ENCODE measurements at regions not wholly inside any gene's neighbourhood (a gene's known extent, or its start where the extent isn't known, plus 50 kb on each side); places are given as distances from the start of the nearest gene placed in this dataset.
"Not testable (repeated sequence)": the region's sequence is repeated elsewhere in the genome, so short reads cannot be mapped to it uniquely, and the experiment has no call there.

GRCh38 chr1:221274373-221274772, 395.1 kb downstream of the HLX start:
- Histone ChIP-seq H3K9me3 (no peaks in the 10 kb centered on the region), H3K27ac (no peak overlapping the region), H3K4me3 (no peak overlapping the region), H3K4me1 (no peaks in the 10 kb centered on the region), H3K36me3 (no peaks in the 10 kb centered on the region), H3K27me3 (no peaks in the 10 kb centered on the region)
- TF ChIP-seq, protein P1, sequence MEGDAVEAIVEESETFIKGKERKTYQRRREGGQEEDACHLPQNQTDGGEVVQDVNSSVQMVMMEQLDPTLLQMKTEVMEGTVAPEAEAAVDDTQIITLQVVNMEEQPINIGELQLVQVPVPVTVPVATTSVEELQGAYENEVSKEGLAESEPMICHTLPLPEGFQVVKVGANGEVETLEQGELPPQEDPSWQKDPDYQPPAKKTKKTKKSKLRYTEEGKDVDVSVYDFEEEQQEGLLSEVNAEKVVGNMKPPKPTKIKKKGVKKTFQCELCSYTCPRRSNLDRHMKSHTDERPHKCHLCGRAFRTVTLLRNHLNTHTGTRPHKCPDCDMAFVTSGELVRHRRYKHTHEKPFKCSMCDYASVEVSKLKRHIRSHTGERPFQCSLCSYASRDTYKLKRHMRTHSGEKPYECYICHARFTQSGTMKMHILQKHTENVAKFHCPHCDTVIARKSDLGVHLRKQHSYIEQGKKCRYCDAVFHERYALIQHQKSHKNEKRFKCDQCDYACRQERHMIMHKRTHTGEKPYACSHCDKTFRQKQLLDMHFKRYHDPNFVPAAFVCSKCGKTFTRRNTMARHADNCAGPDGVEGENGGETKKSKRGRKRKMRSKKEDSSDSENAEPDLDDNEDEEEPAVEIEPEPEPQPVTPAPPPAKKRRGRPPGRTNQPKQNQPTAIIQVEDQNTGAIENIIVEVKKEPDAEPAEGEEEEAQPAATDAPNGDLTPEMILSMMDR (IDR thresholded peaks at IDR 0.05), result no peak
- DNase-seq (ENCODE audit: low spot score), result no peak

- Histone ChIP-seq H3K27ac (no peak overlapping the region), H3K4me1 (no peaks in the 10 kb centered on the region), H3K9me3 (no peaks in the 10 kb centered on the region), H3K27me3 (no peaks in the 10 kb centered on the region), H3K36me3 (no peaks in the 10 kb centered on the region), H3K4me3 (no peak overlapping the region)
- DNase-seq (ENCODE audit: low spot score), result no peak
- TF ChIP-seq, protein P1 (IDR thresholded peaks at IDR 0.05), result no peak
Measured at GRCh38 chr1:221276896-221277409, 397.7 kb downstream of the HLX start.

- Histone ChIP-seq H3K36me3 (no peaks in the 10 kb centered on the region), H3K4me1 (no peaks in the 10 kb centered on the region), H3K27ac (no peak overlapping the region), H3K9me3 (no peaks in the 10 kb centered on the region), H3K4me3 (no peak overlapping the region), H3K27me3 (no peaks in the 10 kb centered on the region)
- no peak for DNase-seq (ENCODE audit: low spot score)
- TF ChIP-seq, protein P1 (IDR thresholded peaks at IDR 0.05), result no peak
Measured at GRCh38 chr1:221279146-221279545, 399.9 kb downstream of the HLX start.

- H3K4me3 ChIP-seq, result no peak overlapping the region
- H3K27ac ChIP-seq, result no peak overlapping the region
- DNase-seq (ENCODE audit: low spot score), result no peak
- no peaks in the 10 kb centered on the region for H3K27me3 ChIP-seq
- TF ChIP-seq, protein P1 (IDR thresholded peaks at IDR 0.05), result no peak
- no peaks in the 10 kb centered on the region for H3K36me3 ChIP-seq
- H3K4me1 ChIP-seq, result no peaks in the 10 kb centered on the region
- no peaks in the 10 kb centered on the region for H3K9me3 ChIP-seq
Measured at GRCh38 chr1:221283532-221283931, 404.3 kb downstream of the HLX start.

GRCh38 chr1:221284028-221284427, 404.8 kb downstream of the HLX start:
- H3K4me1 ChIP-seq, result no peaks in the 10 kb centered on the region
- TF ChIP-seq, protein P1 (IDR thresholded peaks at IDR 0.05), result no peak
- no peaks in the 10 kb centered on the region for H3K9me3 ChIP-seq
- H3K27me3 ChIP-seq, result no peaks in the 10 kb centered on the region
- H3K4me3 ChIP-seq, result no peak overlapping the region
- DNase-seq (ENCODE audit: low spot score), result no peak
- no peaks in the 10 kb centered on the region for H3K36me3 ChIP-seq
- no peak overlapping the region for H3K27ac ChIP-seq

DNA sequence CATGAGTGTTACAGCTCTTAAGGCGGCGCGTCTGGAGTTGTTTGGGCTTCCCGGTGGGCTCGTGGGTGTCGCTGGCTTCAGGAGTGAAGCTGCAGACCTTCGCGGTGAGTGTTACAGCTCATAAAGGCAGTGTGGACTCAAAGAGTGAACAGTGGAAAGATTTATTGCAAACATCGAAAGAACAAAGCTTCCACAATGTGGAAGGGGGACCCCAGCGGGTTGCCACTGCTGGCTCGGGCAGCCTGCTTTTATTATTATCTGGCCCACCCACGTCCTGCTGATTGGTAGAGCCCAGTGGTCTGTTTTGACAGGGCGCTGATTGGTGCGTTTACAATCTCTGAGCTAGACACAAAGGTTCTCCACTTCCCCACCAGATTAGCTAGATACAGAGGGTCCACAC, 405.7 kb downstream of the HLX start:
- not testable (repeated sequence) for H3K27ac ChIP-seq; H3K9me3 ChIP-seq; H3K4me3 ChIP-seq; H3K4me1 ChIP-seq; H3K27me3 ChIP-seq; DNase-seq (ENCODE audit: low spot score); H3K36me3 ChIP-seq

DNA sequence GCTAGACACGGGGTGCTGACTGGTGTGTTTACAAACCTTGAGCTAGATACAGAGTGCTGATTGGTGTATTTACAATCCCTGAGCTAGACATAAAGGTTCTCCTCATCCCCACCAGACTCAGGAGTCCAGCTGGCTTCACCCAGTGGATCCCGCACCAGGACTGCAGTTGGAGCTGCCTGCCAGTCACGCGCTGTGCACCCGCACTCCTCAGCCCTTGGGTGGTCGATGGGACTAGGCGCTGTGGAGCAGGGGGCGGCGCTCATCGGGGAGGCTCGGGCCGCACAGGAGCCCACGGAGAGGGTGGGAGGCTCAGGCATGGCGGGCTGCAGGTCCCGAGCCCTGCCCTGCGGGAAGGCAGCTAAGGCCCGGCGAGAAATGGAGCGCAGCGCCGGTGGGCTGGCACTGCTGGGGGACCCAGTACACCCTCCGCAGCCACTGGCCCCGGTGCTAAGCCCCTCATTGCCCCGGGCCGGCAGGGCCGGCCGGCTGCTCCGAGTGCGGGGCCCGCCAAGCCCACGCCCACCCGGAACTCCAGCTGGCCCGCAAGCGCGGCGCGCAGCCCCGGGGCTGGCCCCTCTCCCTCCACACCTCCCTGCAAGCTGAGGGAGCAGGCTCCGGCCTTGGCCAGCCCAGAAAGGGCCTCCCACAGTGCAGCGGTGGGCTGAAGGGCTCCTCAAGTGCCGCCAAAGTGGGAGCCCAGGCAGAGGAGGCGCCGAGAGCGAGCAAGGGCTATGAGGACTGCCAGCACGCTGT, 406.4 kb downstream of the HLX start:
- not testable (repeated sequence) for H3K36me3 ChIP-seq; DNase-seq (ENCODE audit: low spot score); H3K27me3 ChIP-seq; H3K4me1 ChIP-seq; H3K4me3 ChIP-seq; H3K9me3 ChIP-seq; H3K27ac ChIP-seq
